ENCODE measurements at regions not wholly inside any gene's neighbourhood (a gene's known extent, or its start where the extent isn't known, plus 50 kb on each side); places are given as distances from the start of the nearest gene placed in this dataset.

- no peak for DNase-seq
These were observed 59.5 kb downstream of the ZIC5 start for GRCh38 chr13:99911965-99912566.

DNA sequence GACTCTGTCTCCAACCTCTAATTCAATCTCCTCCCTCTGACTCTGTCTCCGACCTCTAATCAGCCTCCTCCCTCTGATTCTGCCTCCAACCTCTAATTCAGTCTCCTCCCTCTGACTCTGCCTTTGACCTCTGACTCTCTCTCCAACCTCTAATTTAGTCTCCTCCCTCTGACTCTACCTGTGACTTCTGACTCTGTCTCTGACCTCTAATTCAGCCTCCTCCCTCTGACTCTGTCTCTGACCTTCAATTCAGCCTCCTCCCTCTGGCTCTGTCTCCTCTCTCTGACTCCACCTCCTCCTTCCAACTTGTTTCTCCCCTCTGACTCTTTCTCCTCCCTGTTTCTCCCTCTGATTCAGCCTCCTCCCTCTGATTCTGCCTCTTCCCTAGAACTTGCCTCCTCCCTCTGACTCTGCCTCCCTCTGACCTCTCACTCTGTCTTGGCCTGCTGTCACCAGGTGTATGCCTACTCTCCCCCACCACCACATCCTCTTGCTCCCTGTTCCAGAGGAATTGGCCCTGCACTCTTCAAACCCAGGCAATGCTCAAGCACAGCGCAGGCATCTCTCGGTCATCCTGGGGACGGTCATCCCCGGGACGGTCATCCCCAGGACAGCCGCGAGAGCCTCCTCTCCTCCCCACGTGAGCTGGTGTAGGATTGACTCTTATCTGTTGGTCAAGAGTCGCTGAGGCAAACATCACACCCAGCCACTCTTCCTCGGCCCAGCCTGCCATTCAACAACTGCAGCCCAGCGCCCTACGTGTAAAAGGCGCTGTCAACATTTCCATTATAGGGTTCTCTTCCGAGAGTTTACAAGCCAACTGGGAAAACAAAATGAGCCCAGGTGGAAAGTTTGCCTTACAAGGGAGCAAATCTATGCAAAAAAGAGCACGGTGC is 60.2 kb downstream of the ZIC5 start:
- DNase-seq = no peak

DNA sequence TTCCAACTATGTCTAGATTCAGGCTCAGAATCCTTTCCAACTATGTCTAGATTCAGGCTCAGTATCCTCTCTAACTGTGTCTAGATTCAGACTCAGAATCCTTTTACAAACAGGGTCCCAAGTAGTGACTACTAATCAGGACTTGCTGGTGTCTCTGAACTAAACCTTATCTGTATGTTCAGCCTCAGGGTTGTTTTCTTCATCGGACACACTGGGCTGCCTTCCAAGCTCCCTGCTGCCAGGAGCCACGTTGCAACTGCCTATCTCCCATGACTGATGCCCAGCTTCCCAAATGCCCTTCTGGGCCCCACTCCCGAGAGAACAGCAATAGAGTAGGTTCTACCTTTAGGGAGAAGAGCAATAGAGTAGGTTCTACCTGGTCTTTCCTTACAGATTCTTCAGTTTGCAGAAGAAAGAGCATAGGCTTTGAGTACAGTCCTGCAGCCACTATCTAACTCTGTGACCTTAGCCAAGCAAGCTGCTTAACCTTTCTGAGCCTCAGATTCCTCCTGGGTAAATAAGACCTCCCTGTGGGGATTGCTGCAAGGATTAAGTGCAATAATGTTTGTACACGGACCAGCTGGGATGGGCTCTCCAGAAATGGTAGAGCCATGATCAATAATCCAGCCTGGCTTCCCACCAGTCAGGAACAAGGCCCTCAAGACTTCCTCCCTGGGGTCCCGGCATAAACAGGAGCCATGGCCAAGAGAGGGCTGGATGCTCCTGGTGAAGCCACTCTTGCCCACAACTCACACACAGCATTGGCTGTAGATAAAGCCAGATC is 61.5 kb downstream of the ZIC5 start:
- DNase-seq = peak; percentile 17 to 37

DNA sequence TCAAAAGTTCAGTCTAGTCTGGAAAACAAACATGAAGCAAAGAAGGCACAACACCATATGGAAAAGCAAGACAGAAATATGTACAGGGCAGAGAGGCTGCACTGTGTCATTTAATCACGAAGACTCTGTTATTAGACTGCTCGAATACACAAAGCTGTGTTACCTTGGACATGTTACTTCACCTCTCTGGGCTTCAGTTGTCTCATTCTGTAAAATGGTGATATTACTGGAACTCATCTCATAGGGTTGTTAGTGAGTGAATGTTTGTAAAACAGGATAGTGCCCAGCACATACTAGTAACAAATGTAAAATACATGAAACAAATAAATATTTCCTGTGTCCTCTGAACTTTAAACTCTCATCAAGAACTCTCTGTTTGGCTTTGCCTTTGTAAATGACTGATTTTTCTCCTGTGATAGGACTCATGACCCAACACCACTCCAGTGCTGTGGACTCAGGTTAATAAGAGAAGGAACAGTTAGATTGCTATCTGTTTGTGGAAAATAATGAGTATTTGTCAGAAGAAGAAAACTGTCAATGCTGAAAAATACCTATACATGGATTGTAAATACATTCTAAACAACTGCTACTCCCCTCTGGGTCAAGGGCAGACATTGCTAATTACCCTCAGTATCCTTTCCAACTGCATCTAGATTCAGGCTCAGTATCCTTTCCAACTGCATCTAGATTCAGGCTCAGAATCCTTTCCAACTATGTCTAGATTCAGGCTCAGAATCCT is 62.3 kb downstream of the ZIC5 start:
- no peak for DNase-seq

DNA sequence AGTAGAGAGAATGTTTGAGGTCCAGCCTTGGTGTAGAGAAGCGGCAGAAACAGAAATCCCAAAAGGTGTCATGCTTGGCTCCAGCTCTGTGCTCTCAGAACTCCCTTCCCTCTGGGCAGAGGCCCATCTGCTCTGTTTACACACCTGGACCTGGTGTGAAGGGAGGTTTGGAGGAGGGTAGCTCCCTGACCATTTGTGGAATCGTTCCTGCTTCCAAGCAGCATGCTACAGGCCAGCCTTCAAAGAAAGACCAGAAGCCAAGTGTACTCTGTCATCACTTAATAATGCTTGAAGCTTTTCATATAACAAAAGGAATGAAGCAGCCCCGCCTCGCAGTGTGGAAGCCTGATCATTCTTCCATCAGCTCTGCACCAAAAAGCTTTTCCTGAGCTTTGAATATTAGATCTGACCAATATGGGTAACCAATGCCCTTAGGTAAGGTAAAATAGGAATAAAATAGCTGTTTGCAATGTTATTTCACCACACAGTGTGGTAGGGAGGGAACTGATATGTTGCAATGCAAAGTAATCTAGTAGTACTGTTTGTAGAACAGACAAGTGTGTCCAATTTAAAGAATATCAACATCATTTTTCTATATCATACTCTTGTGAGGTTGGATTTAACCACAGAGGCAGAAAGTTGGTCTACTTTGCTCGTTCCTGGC is 63.3 kb downstream of the ZIC5 start:
- no peak for DNase-seq

DNA sequence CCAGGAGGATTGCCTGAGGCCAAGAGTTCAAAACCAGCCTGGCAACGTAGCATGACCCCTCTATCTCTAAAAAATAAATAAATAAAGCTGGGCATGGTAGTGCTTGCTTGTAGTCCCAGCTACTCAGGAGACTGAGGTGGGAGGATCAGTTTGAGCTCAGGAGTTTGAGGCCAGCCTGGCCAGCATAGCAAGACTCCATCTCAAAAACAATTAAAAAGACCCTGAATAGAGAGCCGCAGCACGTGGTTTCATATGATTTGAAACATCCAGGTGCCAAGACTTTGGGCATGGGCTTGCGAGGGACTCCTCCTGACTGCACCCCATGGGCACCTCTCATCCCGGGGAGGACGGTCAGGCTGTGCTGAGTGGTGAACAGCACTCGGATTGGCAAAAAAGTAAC is 63.9 kb downstream of the ZIC5 start:
- DNase-seq = no peak

GRCh38 chr13:99907038-99907437 is 64.5 kb downstream of the ZIC5 start:
- no peak for DNase-seq

DNA sequence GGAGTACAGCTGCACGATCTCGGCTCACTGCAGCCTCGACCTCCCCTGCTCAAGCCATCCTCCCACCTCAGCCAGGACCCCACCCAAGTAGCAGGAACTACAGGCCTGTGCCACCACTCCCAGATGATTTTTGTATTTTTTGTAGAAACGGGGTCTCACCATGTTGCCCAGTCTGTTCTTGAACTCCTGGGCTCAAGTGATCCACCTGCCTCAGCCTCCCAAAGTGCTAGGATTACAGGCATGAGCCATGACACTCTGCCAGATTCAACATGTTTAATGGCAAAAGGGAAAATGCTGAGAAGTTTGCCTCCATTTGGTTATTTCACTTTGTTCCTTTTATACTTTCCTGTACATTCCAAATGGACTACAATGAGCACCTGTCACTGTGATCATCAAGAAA is 65.8 kb downstream of the ZIC5 start:
- no peak for DNase-seq

DNA sequence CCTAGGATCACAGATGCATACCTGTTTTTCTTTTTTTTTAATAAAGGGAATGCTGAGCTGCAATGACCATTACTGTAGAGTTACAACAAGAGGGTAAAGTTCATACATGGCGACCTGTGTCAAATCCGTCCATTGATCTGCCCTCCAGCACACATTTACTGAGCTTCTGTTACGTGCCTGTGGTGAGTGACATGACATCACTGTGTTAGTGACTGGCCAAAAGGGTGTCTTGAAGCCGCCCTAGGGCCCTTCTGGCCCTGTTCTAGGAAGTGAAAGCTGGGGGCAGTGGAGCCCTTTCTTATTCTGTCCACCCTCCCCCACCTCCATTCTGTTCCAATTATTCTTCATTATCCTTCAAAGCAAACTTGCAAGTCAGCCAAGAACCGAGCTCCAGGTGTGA is 66.3 kb downstream of the ZIC5 start:
- no peak for DNase-seq

DNA sequence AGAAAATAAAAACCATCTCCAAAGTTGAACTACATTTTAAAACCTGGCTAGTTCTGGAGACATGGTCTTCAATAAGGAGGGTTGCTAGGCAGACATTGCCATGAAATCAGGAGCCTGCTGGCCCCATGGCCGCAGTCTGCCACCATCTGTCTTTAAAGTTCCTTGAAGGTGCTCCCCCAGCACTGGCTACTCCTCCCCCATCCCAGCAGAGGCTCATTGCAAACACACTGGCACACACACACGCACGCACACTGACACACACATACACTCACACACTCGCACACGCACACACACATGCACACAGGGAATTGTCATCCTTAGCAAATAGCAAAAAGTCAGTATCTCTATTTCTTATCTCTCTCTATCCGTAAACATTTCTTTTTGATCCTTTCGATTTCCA is 68.4 kb downstream of the ZIC5 start:
- peak in 1 of 2 experiments; percentile 16 for DNase-seq

DNA sequence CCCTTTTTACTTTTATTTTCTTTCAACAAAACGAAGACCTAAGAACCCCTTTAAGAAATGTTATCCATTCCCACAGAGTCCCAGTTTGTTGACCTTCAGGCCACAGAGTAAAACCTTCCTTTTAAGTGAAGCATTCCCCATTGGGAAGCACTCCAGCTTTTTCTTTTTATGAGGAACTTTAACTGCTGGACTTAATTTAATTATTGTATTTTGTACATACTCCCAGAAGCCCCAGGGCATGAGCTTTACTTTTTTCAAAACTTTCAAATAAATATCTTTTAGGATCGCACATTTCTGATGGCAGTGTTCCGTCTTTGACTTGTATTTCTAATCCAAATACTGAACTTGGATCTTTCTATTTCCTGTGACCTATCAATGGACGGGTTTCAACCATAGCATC is 68.9 kb downstream of the ZIC5 start:
- DNase-seq = no peak

- no peak for DNase-seq
These were observed 70.6 kb downstream of the ZIC5 start for GRCh38 chr13:99900960-99901359.

DNA sequence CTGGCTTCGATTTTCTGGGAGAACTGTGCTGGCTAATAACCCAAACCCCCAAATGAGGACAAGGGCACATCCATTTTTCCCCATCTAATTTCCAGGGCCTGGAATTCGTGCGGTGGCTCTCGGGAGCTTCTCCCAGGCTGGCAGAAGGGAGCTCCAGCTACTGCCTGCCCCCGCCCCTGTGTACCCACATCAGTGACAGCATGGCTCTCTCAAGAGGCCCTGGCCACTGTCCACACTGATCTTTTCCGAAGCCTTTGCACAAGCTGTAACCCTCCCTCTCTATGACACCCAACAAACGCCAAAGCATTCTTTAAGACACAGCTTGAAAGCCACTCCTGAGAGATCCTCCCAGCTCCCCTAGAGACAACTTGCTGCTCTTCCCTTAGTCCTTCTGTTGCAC is 73.1 kb downstream of the ZIC5 start:
- no peak for DNase-seq

GRCh38 chr13:99897076-99897440 is 74.5 kb downstream of the ZIC5 start:
- DNase-seq = no peak

DNA sequence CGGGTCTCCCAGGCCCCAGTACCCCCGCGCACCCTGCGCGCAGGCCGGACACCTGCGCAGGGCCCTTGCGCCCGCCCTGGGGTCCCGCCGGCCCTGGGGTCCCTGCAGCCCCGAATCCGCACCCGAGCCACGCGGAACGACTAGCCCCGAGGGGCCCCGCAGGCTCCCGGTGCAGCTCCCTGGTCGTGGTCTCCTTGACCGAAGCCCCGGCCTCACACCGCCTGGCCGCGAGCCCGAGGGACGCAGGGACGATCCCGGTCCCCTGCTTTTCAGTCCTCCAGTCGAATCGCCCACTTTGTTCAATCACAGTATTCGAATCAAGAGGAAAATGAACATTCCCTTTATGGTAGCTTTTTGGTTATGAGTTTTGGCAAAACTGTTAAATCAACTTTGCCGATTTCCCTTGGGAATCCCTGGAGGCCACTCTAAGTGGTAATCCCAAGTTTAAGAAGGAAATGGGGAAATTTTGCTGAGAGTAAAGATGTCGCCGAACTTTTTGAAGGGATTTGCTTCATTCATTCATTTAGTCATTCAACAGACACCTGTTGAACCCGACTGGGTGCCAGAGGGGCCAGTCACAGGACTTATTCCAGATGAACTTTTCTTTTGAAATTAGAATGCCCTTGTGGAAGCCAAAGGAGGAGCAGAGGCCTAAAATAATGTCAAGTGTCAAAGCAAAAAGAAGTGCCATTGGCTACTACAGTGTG is 75.0 kb downstream of the ZIC5 start:
- no peak for DNase-seq

DNA sequence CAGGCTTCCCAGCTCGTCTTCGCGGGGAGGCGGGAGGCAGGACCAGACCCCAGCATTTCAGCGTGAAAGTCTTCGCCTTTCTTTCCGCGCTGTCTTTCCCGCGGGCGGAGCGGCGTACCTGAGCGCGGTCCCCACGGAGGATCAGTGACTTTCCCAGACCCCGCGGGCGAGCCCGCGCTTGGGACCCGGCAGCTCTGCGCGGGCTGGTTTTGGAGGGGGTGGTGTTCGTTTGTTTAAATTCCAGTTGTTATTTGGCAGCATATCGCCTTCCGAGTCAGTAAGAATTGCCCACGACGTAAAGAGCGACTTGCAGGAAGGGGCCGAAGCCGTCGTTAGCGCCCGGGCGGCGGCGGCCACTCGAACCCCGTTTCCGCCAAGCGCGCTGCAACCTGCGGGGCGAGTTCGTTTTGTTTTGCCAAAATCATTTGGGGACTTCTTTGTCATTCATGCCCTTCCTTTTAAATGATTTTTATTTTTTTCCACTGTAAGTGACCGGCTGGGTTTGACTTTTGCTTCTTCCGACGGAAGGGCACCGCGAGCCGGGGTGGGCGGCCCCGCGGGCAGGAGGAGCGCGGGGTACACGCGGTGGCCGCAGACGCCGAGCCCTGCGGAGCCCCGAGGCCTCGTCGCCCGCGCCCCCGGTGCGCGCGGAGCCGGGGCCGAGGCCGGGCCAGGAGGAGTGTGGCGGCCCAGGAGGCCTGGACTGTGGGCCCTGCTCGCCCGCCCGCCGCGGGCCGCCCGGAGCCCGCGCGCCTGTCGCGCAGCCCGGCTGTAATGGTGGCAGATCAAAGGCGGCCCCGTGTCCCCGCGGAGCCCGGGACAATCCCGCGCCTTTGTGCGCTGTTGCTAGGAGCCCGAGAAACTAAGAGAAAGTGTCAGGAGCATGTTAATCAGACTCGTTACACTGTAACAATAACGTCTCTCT is 75.9 kb downstream of the ZIC5 start:
- DNase-seq = no peak

DNA sequence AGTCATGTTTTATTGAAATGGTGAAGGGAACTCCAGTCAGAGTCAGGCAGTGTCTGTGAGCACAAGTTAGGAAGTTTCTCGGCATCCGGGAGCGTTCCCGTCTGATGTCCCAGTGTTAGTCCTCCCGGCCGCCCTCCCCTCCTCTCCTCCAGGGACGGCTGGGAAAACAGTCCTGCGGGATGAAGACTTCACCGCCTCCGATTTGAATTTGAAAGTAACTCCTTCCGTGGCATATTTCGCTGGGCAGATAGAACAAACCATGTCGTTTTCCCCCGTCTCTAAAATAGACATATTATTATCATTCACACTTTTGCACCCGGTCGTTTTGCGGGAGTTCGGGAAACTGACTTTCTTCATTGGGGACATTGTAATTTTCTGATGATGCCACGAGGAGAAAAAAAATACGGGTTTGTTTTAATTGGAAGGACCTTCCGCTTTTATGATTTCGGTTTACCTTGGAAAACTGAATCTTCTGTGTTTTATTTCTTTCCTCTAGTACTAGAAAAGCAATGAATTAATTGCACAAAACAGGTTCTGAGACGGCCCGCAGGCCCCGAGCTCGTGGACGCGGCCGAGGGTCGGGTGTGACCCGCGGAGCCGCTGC is 76.6 kb downstream of the ZIC5 start:
- DNase-seq = no peak

DNA sequence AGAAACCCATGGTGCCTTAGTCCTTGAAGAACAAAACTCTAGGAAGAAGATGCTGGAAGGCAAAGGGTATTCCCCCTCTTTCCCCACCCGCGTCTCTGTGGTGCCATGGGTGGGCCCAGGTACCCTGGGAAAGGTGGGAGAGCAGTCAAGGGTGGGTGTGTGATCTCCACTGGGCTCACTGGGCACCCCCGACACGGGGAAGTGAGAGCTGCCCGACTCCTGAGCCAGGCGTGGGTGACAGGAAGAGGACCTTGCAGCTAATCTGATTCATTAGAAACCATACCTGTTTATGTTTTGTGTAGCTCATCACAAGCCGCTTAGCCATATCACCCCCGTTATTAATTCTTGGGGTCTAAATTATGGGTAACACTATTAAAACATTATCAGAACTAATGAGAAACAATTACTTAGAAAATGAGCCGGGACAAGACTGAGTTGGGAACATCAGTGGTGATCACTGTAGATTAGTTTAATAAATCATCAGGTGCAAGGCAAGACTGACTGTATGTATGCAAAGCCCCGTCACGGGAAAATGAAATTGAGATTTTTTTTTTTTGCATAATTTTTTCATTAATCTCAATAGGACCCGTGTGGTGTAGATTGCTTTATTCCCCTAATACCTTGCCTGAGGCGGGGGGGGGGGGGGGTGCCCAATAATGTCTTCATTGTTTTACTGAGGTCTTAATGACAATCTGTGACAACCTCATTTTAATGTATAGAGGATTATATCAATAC is 77.3 kb downstream of the ZIC5 start:
- no peak for DNase-seq

GRCh38 chr13:99893567-99893966 is 78.0 kb downstream of the ZIC5 start:
- DNase-seq = no peak
